GM12878 (cell line): ENCODE measurements at regions not wholly inside any gene's neighbourhood (a gene's known extent, or its start where the extent isn't known, plus 50 kb on each side); places are given as distances from the start of the nearest gene placed in this dataset.
A peak's percentile ranks its signal among the peaks of the same experiment; 100 is the strongest.

Source experiments
- ATF7 ChIP-seq: fragments of 450-650 bp; IDR thresholded peaks from 2 replicates; pipeline ENCODE4 v1.6.1; 2016; ENCODE audit warnings: low read depth, mild to moderate bottlenecking
- CREB1 ChIP-seq: IDR thresholded peaks from 2 replicates; pipeline ENCODE4 v1.6.1; 2012; ENCODE audit warnings: low read depth, mild to moderate bottlenecking, inconsistent platforms
- CTCF ChIP-seq, 3 experiments: IDR thresholded peaks in 2 of 3; conservative IDR thresholded peaks in 1 of 3; 2 replicates each; pipeline ENCODE4 v1.5.1; 2011; ENCODE audit warnings: low read depth in 3 of 3, low read length in 3 of 3, mild to moderate bottlenecking in 3 of 3, control low read depth in 2 of 3, moderate library complexity in 2 of 3, inconsistent platforms in 1 of 3, mixed read lengths in 1 of 3; ENCODE audit not compliant: control insufficient read depth in 2 of 3, insufficient read depth in 1 of 3; ENCODE audit errors: extremely low read depth in 1 of 3
- DPF2 ChIP-seq: fragments of 450-650 bp; IDR thresholded peaks from 2 replicates; pipeline ENCODE4 v1.6.1; 2017; ENCODE audit warnings: mild to moderate bottlenecking
- E4F1 ChIP-seq: fragments of 450-650 bp; IDR thresholded peaks from 2 replicates; pipeline ENCODE4 v1.6.1; 2018; ENCODE audit warnings: borderline replicate concordance, mild to moderate bottlenecking; ENCODE audit not compliant: partially characterized antibody
- EED ChIP-seq: sonication (generic); IDR thresholded peaks from 2 replicates; pipeline ENCODE4 v1.6.1; 2016; ENCODE audit warnings: antibody characterized with exemption, low read depth
- ESRRA ChIP-seq: IDR thresholded peaks from 2 replicates; pipeline ENCODE4 v1.6.1; 2012; ENCODE audit warnings: mild to moderate bottlenecking, low read length, improper control_type of control experiment
- ETV6 ChIP-seq, 2 experiments: fragments of 450-650 bp in 1 of 2; IDR thresholded peaks in 1 of 2; conservative IDR thresholded peaks in 1 of 2; 2 replicates each; pipeline ENCODE4 v1.6.1; 2014; ENCODE audit warnings: antibody characterized with exemption in 1 of 2, borderline replicate concordance in 1 of 2, low read depth in 1 of 2, mild to moderate bottlenecking in 1 of 2, moderate library complexity in 1 of 2
- HDGF ChIP-seq: fragments of 450-650 bp; IDR thresholded peaks from 2 replicates; pipeline ENCODE4 v1.6.1; 2016; ENCODE audit warnings: antibody characterized with exemption
- MEF2B ChIP-seq: fragments of 450-650 bp; IDR thresholded peaks from 2 replicates; pipeline ENCODE4 v1.6.1; 2018; ENCODE audit warnings: mild to moderate bottlenecking, moderate library complexity; ENCODE audit not compliant: partially characterized antibody, poor library complexity, severe bottlenecking
- NR2C1 ChIP-seq: fragments of 450-650 bp; IDR thresholded peaks from 2 replicates; pipeline ENCODE4 v1.6.1; 2017; ENCODE audit warnings: antibody characterized with exemption, mild to moderate bottlenecking, moderate library complexity
- PAX5 ChIP-seq: IDR thresholded peaks from 2 replicates; pipeline ENCODE4 v1.6.1; 2011; ENCODE audit warnings: low read depth, low read length, borderline replicate concordance
- RELA ChIP-seq: fragments of 450-650 bp; IDR thresholded peaks from 2 replicates; pipeline ENCODE4 v1.8.0; 2014; ENCODE audit warnings: borderline replicate concordance; ENCODE audit not compliant: partially characterized antibody
- RUNX3 ChIP-seq: IDR thresholded peaks from 2 replicates; pipeline ENCODE4 v1.6.1; 2012; ENCODE audit warnings: low read length, inconsistent platforms
- SMARCA5 ChIP-seq: fragments of 450-650 bp; IDR thresholded peaks from 2 replicates; pipeline ENCODE4 v1.6.1; 2017; ENCODE audit warnings: mild to moderate bottlenecking
- TCF7 ChIP-seq: IDR thresholded peaks from 2 replicates; pipeline ENCODE4 v1.6.1; 2014; ENCODE audit warnings: antibody characterized with exemption, borderline replicate concordance
- USF2 ChIP-seq: IDR thresholded peaks from 2 replicates; pipeline ENCODE4 v1.6.1; 2011; ENCODE audit warnings: low read depth, low read length, improper control_type of control experiment, borderline replicate concordance
- ZNF217 ChIP-seq: fragments of 450-650 bp; IDR thresholded peaks from 2 replicates; pipeline ENCODE4 v1.6.1; 2017; ENCODE audit warnings: antibody characterized with exemption, mild to moderate bottlenecking
- ZNF592 ChIP-seq: fragments of 450-650 bp; IDR thresholded peaks from 2 replicates; pipeline ENCODE4 v1.6.1; 2017; ENCODE audit warnings: mild to moderate bottlenecking, moderate library complexity

- TF ChIP-seq RELA (no peak), ZNF217 (no peak), ZNF592 (no peak), MEF2B (peak; percentile 97), NR2C1 (no peak), SMARCA5 (peak; percentile 90), ETV6 (conservative IDR thresholded peaks at IDR 0.05 in 1 of 2, IDR thresholded peaks at IDR 0.05 in 1 of 2; ENCODE audit: borderline replicate concordance in 1 of 2, low read depth in 1 of 2) (peak in 1 of 2 experiments; percentile 44; a peak in 1 of 4 replicates), USF2 (no peak), E4F1 (no peak), HDGF (no peak), PAX5 (no peak), CREB1 (peak; percentile 47; the same call in 1 of the 2 replicates), ATF7 (peak; percentile 9; the same call in 1 of the 2 replicates), RUNX3 (peak; percentile 61; the same call in 1 of the 2 replicates), ESRRA (no peak), DPF2 (peak; percentile 49; the same call in 1 of the 2 replicates), TCF7 (0 out of 2 replicates have a peak, but pooled peaks have one; percentile 55), EED (peak; percentile 58; the same call in 1 of the 2 replicates), CTCF (IDR thresholded peaks at IDR 0.05 in 2 of 3, conservative IDR thresholded peaks at IDR 0.05 in 1 of 3; ENCODE audit: control insufficient read depth in 2 of 3, extremely low read depth in 1 of 3, insufficient read depth in 1 of 3, low read depth in 3 of 3, low read length in 3 of 3) (no peak)
Observed at GRCh38 chr12:93166541-93167307, 211.0 kb upstream of the NUDT4 start (continued).
